ENCODE measurements at regions not wholly inside any gene's neighbourhood (a gene's known extent, or its start where the extent isn't known, plus 50 kb on each side); places are given as distances from the start of the nearest gene placed in this dataset.

GRCh38 chr2:2823061-2823753, 492.1 kb upstream of the MYT1L start:
- DNase-seq: no peak

DNA sequence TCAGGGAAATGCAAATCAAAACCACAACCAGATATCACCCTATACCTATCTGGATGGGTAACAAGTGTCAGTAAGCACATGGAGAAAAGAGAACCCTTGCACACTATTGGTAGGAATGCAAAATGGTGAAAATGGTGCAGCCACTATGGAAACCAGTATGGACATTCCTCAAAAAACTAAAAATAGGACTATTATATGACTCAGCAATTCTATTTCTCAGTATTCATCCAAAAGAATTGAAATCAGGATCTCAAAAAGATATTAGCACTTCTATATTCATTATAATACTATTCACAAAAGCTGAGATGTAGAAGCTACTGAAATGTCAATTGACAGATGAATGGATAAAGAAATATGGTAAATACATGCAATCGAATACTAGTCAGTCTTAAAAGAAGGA, 491.1 kb upstream of the MYT1L start:
- DNase-seq: no peak

DNA sequence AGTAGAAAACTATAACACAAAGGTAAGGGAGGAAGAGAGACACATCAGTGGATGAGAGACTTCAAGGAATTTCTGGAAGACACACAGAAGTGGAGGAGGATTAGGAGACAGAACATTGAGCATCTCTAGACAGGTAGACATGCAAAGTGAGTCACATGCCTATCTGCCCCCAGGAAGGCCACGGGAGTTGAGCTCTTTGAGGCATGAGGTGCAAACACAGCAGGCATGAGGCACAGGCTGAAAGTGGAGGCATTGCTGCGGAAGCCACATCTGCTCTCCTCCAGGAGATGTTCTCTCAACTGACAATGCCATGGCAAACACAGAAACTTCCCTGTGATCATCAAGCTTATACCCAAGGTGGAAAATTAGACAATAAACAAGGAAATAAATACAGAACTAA, 481.6 kb upstream of the MYT1L start:
- DNase-seq: no peak

DNA sequence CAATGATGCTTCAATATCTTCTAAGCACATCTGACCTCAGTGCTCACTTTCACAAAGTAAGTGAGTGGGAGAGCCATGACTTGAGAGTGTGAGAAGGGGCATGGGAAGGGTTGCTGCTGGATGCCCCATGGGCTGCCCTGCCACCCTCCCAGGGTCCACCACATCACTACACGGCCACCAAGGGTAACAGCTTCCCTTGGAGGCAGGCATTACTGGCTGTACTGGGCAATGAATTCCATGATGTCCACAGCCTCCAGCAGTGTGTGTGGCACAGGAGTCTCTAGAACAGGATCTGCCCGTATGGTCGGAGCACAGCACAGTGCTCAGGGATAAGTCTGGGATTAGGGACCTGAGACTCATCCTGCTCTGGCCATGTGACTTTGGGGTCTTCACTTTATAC, 481.0 kb upstream of the MYT1L start:
- no peak for DNase-seq

- no peak for DNase-seq
These were observed 479.4 kb upstream of the MYT1L start for GRCh38 chr2:2810504-2810903.

GRCh38 chr2:2809771-2810170, 478.7 kb upstream of the MYT1L start:
- no peak for DNase-seq

- no peak for DNase-seq
These were observed 477.5 kb upstream of the MYT1L start for GRCh38 chr2:2808551-2809058.

DNA sequence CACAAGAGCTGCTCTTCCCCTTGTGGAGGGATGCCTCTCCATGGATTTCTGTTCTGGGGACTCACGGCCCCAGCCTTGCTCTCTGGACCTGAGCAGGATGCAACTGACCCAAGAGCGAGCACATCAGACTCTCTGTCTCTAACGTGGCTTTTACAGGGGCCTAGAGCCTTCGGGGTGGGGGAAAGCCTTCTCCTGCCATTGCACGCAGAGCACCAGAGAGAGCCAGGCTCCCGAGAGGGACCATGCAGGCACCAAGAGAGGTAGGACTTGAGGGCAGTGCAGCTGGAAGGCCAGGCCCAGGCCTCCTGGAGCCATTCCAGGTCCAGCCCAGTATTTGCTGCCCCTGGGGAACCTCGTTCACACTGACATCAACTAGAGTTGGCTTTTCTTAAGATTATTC, 475.6 kb upstream of the MYT1L start:
- DNase-seq: no peak

DNA sequence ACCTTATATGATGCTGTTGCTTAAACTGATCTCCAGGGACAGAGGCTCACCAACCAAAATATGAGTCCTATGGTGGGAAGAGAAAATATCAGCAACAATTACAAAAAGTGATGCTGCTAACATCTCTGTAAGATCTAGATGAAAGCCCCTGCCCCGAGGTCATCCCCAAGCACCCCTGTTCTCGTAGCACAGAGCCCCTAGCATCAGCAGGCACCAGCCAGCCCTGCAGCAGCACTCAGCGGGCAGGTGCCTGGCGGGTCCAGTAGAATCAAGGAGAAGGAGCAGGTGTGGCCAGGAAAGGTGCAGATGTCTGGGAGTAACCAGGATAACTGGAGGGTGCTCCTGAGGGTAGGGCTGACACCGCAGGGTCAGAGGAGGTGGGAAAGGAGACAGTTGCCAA, 474.2 kb upstream of the MYT1L start:
- DNase-seq: no peak

- DNase-seq: no peak
These were observed 473.5 kb upstream of the MYT1L start for GRCh38 chr2:2804528-2804927.

GRCh38 chr2:2801458-2801857, 470.4 kb upstream of the MYT1L start:
- no peak for DNase-seq

GRCh38 chr2:2800697-2801096, 469.6 kb upstream of the MYT1L start:
- DNase-seq: no peak

DNA sequence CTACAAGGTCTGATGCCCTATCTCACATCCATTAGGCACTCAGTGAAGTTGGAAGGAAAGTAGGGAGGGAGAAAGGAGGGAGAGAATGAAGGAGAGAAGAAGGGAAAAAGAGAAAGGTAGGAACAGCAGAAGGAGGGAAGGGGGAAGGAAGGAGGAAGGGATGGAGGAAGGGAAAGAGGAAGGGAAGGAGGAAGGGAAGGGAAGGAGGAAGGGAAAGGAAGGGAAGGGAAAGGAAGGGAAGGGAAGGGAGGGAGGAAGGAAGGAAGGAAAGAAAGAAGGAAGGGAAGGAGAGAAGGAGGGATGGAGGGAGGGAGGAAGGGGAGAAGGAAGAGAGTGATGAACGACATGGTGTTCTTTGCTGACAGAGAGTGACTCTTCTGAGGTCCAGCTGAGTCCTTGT, 468.9 kb upstream of the MYT1L start:
- no peak for DNase-seq

DNA sequence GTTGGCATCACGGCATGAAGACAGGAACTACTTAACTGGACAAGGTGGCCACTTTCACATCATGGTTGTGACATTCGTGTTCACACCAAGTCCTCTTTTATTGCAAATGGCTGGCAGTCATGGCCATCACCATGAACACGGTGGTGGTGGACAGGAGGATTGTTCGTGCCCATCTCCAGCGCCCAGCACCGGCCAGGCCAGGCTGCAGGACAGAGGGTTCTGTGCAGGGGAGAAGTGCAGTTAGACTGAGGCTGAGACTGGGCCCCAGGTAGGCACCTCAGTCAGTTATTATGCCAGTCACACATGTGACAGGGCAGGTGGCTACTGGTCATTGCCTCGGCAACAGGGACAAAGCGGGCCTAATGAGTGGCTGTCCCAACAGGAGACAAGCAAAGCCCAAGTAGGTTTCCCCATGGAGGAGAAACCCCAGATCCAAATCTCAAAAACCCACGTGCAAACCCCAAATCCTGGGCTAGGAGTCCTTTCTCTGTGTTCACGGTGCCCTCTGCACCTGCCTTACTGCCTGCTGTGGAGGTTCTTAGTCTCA, 468.1 kb upstream of the MYT1L start:
- no peak for DNase-seq

DNA sequence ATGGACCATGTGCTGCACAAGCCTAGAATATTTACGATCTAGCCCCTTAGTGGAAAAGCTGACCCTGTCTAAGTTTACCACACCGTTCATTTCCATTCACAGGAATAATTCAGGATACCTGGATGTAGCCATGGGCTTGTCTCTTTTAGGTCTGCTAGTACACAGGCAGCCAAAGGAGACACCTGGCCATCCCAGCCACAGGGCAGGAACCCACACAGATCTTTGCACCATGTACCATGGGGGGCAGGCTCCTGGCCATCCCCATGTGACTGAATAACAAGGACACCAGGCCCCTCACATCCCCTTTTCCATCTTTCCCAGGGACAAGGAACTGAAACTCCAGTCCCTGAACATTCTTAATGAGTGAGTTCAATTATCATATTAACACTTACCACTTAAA, 467.3 kb upstream of the MYT1L start:
- no peak for DNase-seq

DNA sequence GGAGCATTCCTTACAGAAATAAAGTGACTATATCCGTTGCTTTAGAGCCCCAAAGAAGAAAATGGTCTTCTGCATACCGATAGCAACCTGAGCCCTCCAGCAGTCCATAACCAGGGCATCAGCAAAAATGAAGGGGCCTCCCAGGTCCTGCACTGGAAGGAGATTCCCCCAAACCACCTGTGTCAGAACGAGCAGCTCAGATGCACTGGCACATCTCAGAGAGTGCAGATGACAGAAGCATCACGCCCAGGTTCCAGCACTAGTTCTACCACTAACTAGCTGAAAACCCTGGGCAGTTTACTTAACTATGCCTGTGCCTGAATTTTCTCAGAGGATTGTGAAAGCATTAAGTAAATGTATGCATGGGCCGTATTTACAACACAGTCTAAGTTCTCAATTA, 466.7 kb upstream of the MYT1L start:
- DNase-seq: no peak

- DNase-seq: no peak
These were observed 465.1 kb upstream of the MYT1L start for GRCh38 chr2:2796207-2796606.

- DNase-seq: no peak
These were observed 464.5 kb upstream of the MYT1L start for GRCh38 chr2:2795438-2796091.

DNA sequence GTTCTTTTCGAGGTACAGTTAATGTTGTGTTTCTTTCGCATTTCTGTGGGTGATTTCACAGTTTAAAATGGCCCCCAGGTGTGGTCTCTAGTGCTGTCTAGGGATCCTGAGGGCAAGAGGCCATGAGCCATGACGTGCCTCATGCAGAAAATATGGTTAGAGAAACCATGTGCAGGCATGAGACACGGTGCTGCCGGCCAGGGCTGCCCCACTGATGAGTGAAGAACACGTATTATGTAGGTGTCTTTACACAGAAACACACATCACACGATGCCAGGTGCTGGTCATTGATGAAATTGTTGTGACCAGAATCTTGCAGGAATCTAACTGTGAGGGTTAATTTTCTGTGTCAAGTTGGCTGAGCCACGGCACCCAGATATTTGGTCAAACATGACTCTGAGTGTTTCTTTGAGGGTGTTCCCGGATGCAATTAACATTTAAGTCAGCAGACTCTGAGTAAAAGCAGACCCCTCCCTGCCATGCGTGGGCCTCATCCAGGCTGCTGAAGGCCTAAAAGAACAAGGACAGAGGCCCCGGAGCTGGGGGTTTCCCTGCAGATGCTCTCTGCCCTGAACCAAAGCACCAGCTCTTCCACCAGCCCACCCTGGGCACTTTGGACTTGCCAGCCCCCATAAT, 463.0 kb upstream of the MYT1L start:
- no peak for DNase-seq

DNA sequence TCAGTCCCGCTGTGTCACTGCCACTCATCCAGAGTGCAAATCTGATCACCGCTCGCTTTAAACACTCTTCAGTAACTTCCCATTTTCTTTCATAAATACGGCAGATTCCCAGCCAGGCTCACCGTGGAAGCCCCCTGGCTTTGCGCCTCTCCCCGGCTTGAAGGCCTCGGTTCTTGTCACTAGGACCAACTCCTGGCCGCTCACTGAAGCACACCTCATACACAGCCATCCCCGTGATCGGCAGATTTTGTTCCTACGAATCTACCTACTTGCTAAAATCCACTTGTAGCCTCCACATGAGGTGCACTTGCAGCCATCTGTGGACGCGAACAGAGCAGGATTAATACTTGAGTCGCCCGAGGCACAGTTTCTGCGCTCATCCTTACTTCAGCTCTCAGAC, 462.4 kb upstream of the MYT1L start:
- no peak for DNase-seq

DNA sequence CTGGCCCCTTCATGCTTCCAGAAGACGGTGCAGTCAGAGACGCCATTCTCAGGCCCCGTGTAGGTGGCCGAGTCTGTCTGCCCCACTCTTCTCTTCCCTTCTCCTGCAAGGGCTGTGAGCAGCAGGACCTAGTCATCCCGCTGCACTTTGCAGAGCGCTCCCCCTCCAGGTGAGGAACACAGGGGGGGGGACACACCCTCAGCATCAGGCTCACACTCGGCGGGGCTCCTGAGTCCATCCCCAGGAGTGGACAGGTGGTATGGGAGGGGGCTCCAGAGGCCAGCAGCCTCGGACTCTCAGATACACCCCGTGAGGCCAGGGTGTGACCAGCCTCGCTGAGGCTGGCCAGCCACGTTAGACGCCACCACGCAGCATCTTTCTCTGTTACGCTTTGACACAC, 460.5 kb upstream of the MYT1L start:
- DNase-seq: no peak

DNA sequence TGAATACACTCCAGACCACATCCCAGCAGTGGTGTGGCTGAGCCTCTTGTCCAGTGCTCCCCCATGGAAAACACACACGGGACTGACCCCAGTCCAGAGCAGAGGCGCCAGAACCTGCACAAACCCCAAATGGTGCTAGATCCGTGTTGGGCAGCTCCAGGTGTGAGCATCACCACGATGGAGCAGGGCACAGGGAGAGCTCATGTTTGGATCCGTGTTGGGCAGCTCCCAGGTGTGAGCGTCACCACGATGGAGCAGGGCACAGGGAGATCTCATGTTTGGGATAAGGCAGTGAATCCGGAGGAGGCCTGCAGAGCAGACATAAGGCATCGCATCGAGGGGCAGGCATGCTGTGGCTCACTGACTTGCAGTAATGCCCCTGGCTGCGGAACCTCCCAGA, 460.0 kb upstream of the MYT1L start:
- no peak for DNase-seq

- no peak for DNase-seq
These were observed 457.0 kb upstream of the MYT1L start for GRCh38 chr2:2788076-2788475.

DNA sequence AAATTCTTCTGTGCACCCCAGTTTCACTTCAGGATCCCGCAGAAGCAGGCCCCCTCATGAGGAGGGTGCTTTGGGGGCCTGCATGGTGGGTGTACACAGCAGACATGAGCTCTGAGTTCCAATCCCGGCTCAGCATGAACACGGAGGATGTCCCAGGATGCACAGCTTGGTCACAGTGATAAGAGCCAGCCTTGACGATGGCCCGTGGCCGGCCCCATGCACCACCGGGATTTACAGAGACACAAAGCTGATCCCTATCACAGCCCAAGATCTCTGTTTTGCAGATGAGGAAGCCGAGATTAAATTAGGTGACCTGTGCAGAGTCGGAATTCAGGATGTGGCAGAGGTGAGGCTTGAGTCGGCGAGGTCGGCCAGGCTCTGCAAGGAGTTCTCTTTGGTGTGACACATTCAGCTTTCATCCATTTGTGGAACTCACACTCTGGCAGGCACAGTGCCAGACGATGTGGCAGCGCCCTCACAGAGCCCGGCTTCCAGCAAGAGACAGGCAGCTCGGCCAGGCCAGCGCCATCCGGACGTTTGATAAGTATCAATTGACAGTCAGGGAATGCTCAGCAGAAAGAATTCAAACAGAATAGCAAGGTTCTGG, 456.3 kb upstream of the MYT1L start:
- no peak for DNase-seq

Data from SHP77 treated with DMSO at 0.1 percent for 48 hours (cell line).